ENCODE measurements at regions not wholly inside any gene's neighbourhood (a gene's known extent, or its start where the extent isn't known, plus 50 kb on each side); places are given as distances from the start of the nearest gene placed in this dataset.

- Histone ChIP-seq H3K9me1 (ENCODE audit: control insufficient read depth, extremely low read depth, insufficient read depth, low read length) (no peaks in the 10 kb centered on the region), H3K9ac (ENCODE audit: control insufficient read depth, extremely low read depth, insufficient read depth, low read length) (no peak overlapping the region), H3K36me3 (ENCODE audit: control insufficient read depth in 2 of 2, extremely low read depth in 1 of 2, insufficient read depth in 2 of 2, low read length in 2 of 2) (no peaks in the 10 kb centered on the region), H4K20me1 (ENCODE audit: control insufficient read depth, extremely low read depth, insufficient read depth, low read length) (no peaks in the 10 kb centered on the region), H3K4me1 (ENCODE audit: control insufficient read depth, extremely low read depth, insufficient read depth, low read length) (no peaks in the 10 kb centered on the region), H3K4me3 (ENCODE audit: control insufficient read depth in 2 of 3, extremely low read depth in 1 of 3, insufficient read depth in 2 of 3, low read depth in 1 of 3, low read length in 3 of 3) (no peak overlapping the region), H3K9me3 (ENCODE audit: control insufficient read depth, low read depth, low read length) (peaks cover 3% of the 10 kb centered on the region), H3K4me2 (ENCODE audit: control insufficient read depth, extremely low read depth, insufficient read depth, low read depth, low read length) (no peak overlapping the region), H2AFZ (ENCODE audit: control insufficient read depth, low read length) (no peak overlapping the region), H3K79me2 (ENCODE audit: control insufficient read depth, insufficient read depth, low read length) (no peaks in the 10 kb centered on the region), H3K27me3 (ENCODE audit: control insufficient read depth, extremely low read depth, insufficient read depth, low read length) (no peaks in the 10 kb centered on the region), H3K27ac (ENCODE audit: control insufficient read depth, insufficient read depth, low read length) (no peak overlapping the region)
- FAIRE-seq (no peak), DNase-seq (ENCODE audit: low read depth, low spot score) (no peak)
- dilution Hi-C loops (cut with MboI; ENCODE audit: extremely low pct_ligation_motif_present, low sequenced_read_pairs): no loop called here
- TF ChIP-seq CTCF (optimal IDR thresholded peaks at IDR 0.05 in 1 of 3, IDR thresholded peaks at IDR 0.05 in 1 of 3, conservative IDR thresholded peaks at IDR 0.05 in 1 of 3; ENCODE audit: extremely low read depth in 1 of 3, insufficient read depth in 2 of 3, low read length in 3 of 3) (no peak), EZH2 (IDR thresholded peaks at IDR 0.05; ENCODE audit: low read length) (no peak)
Observed at GRCh38 chr10:130466271-130466997, 330.2 kb downstream of the GLRX3 start.

GRCh38 chr10:130470286-130470685, 334.1 kb downstream of the GLRX3 start:
- no peak overlapping the region for H2AFZ ChIP-seq (ENCODE audit: control insufficient read depth, low read length)
- no peaks in the 10 kb centered on the region for H3K36me3 ChIP-seq (ENCODE audit: control insufficient read depth in 2 of 2, extremely low read depth in 1 of 2, insufficient read depth in 2 of 2, low read length in 2 of 2)
- no peak for DNase-seq (ENCODE audit: low read depth, low spot score)
- no peak overlapping the region for H3K9ac ChIP-seq (ENCODE audit: control insufficient read depth, extremely low read depth, insufficient read depth, low read length)
- H3K27ac ChIP-seq (ENCODE audit: control insufficient read depth, insufficient read depth, low read length): no peak overlapping the region
- no peaks in the 10 kb centered on the region for H3K79me2 ChIP-seq (ENCODE audit: control insufficient read depth, insufficient read depth, low read length)
- no peaks in the 10 kb centered on the region for H3K27me3 ChIP-seq (ENCODE audit: control insufficient read depth, extremely low read depth, insufficient read depth, low read length)
- no peaks in the 10 kb centered on the region for H3K4me1 ChIP-seq (ENCODE audit: control insufficient read depth, extremely low read depth, insufficient read depth, low read length)
- H3K9me3 ChIP-seq (ENCODE audit: control insufficient read depth, low read depth, low read length): peaks cover 4% of the 10 kb centered on the region
- dilution Hi-C loops (cut with MboI; ENCODE audit: extremely low pct_ligation_motif_present, low sequenced_read_pairs): no loop called here
- TF ChIP-seq EZH2 (IDR thresholded peaks at IDR 0.05; ENCODE audit: low read length): no peak
- TF ChIP-seq CTCF (optimal IDR thresholded peaks at IDR 0.05 in 1 of 3, IDR thresholded peaks at IDR 0.05 in 1 of 3, conservative IDR thresholded peaks at IDR 0.05 in 1 of 3; ENCODE audit: extremely low read depth in 1 of 3, insufficient read depth in 2 of 3, low read length in 3 of 3): no peak
- no peaks in the 10 kb centered on the region for H4K20me1 ChIP-seq (ENCODE audit: control insufficient read depth, extremely low read depth, insufficient read depth, low read length)
- no peak overlapping the region for H3K4me3 ChIP-seq (ENCODE audit: control insufficient read depth in 2 of 3, extremely low read depth in 1 of 3, insufficient read depth in 2 of 3, low read depth in 1 of 3, low read length in 3 of 3)
- no peak for FAIRE-seq
- no peaks in the 10 kb centered on the region for H3K9me1 ChIP-seq (ENCODE audit: control insufficient read depth, extremely low read depth, insufficient read depth, low read length)
- H3K4me2 ChIP-seq (ENCODE audit: control insufficient read depth, extremely low read depth, insufficient read depth, low read depth, low read length): no peak overlapping the region
